Ishikawa (cell line): ENCODE measurements at regions not wholly inside any gene's neighbourhood (a gene's known extent, or its start where the extent isn't known, plus 50 kb on each side); places are given as distances from the start of the nearest gene placed in this dataset.

ENCODE experiments used
- CEBPB ChIP-seq: IDR thresholded peaks from 2 replicates; pipeline ENCODE4 v1.6.1; 2012
- CREB1 ChIP-seq: IDR thresholded peaks from 2 replicates; pipeline ENCODE4 v1.6.1; 2012; ENCODE audit warnings: low read depth
- EGR1 ChIP-seq: IDR thresholded peaks from 2 replicates; pipeline ENCODE4 v1.6.1; 2012
- EP300 ChIP-seq: IDR thresholded peaks from 2 replicates; pipeline ENCODE4 v1.6.1; 2012; ENCODE audit warnings: borderline replicate concordance
- FOXM1 ChIP-seq: IDR thresholded peaks from 2 replicates; pipeline ENCODE4 v1.6.1; 2012; ENCODE audit warnings: low read depth, borderline replicate concordance
- RAD21 ChIP-seq: IDR thresholded peaks from 2 replicates; pipeline ENCODE4 v1.6.1; 2012; ENCODE audit warnings: low read depth
- REST ChIP-seq: IDR thresholded peaks from 2 replicates; pipeline ENCODE4 v1.6.1; 2012; ENCODE audit warnings: low read depth, mild to moderate bottlenecking
- TAF1 ChIP-seq: IDR thresholded peaks from 2 replicates; pipeline ENCODE4 v1.6.1; 2012; ENCODE audit warnings: low read depth, mild to moderate bottlenecking
- TCF12 ChIP-seq: IDR thresholded peaks from 2 replicates; pipeline ENCODE4 v1.6.1; 2012; ENCODE audit warnings: low read depth
- TEAD4 ChIP-seq: IDR thresholded peaks from 2 replicates; pipeline ENCODE4 v1.6.1; 2012
- YY1 ChIP-seq: IDR thresholded peaks from 2 replicates; pipeline ENCODE4 v1.6.1; 2012; ENCODE audit warnings: low read depth
- ZBTB7A ChIP-seq: IDR thresholded peaks from 2 replicates; pipeline ENCODE4 v1.6.1; 2012; ENCODE audit warnings: low read depth

- TF ChIP-seq EP300 = no peak
- TF ChIP-seq TAF1 = no peak
- TF ChIP-seq CEBPB = no peak
- TF ChIP-seq ZBTB7A = no peak
- TF ChIP-seq RAD21 = no peak
- no peak for TF ChIP-seq YY1
- TF ChIP-seq TEAD4 = no peak
- no peak for TF ChIP-seq TCF12
- TF ChIP-seq REST = no peak
- no peak for TF ChIP-seq CREB1
- no peak for TF ChIP-seq FOXM1
- no peak for TF ChIP-seq EGR1
Observed at GRCh38 chr2:118403658-118404451, 315.6 kb downstream of the INSIG2 start.
